Prostate gland (tissue), 2 donors: ENCODE measurements at regions not wholly inside any gene's neighbourhood (a gene's known extent, or its start where the extent isn't known, plus 50 kb on each side); places are given as distances from the start of the nearest gene placed in this dataset.

ENCODE experiments used
- DNase-seq: peaks from one replicate; pipeline ENCODE4 v3.0.0-alpha.2; 2019; ENCODE audit warnings: low spot score
- H3K27ac ChIP-seq, 2 donors: fragments of 200-600 bp; sonication (generic); 2 replicates each; pipeline ENCODE4 v1.5.1; 2017 to 2019
- H3K27me3 ChIP-seq: fragments of 200-600 bp; sonication (generic); replicated peaks from 2 replicates; pipeline ENCODE4 v1.5.1; 2019; ENCODE audit not compliant: insufficient read depth
- H3K36me3 ChIP-seq, 2 donors: fragments of 200-600 bp; sonication (generic); 1 replicate in 1 of 2; 2 replicates in 1 of 2; pipeline versions ENCODE4 v1.5.1 to v1.8.1; 2017 to 2019
- H3K4me1 ChIP-seq: fragments of 200-600 bp; sonication (generic); replicated peaks from 2 replicates; pipeline ENCODE4 v1.5.1; 2019
- H3K4me3 ChIP-seq, 2 donors: fragments of 200-600 bp; sonication (generic); 2 replicates each; pipeline ENCODE4 v1.5.1; 2017 to 2019
- H3K9me3 ChIP-seq: fragments of 200-600 bp; sonication (generic); 2 replicates; pipeline ENCODE4 v1.5.1; 2017
- POLR2A ChIP-seq: fragments of 450-650 bp; IDR thresholded peaks from one replicate; pipeline ENCODE4 v1.6.1; 2016; ENCODE audit warnings: antibody characterized with exemption, mild to moderate bottlenecking
- POLR2AphosphoS5 ChIP-seq: sonication (generic); formaldehyde crosslinking; IDR thresholded peaks from one replicate; pipeline ENCODE4 v1.6.1; 2017; ENCODE audit warnings: antibody characterized with exemption
- WGBS: methylation state at CpG from one replicate; pipeline ENCODE4 v1.1.5; 2018; 5-methylcytosine and 5-hydroxymethylcytosine counted together
- intact Hi-C: fragments of 100-400 bp; cut with DNase I; formaldehyde crosslinking; loops from one replicate; pipeline ENCODE4 v1.14.2; 2022
- TF ChIP-seq, protein P1 (sequence below), 4 experiments: fragments of 200-600 bp in 2 of 4; fragments of 450-650 bp in 2 of 4; sonication (generic) in 2 of 4; IDR thresholded peaks; 1 replicate in 3 of 4; 2 replicates in 1 of 4; pipeline ENCODE4 v1.5.1; 2016 to 2019; ENCODE audit warnings: antibody characterized with exemption in 4 of 4, mild to moderate bottlenecking in 2 of 4, moderate library complexity in 2 of 4

DNA sequence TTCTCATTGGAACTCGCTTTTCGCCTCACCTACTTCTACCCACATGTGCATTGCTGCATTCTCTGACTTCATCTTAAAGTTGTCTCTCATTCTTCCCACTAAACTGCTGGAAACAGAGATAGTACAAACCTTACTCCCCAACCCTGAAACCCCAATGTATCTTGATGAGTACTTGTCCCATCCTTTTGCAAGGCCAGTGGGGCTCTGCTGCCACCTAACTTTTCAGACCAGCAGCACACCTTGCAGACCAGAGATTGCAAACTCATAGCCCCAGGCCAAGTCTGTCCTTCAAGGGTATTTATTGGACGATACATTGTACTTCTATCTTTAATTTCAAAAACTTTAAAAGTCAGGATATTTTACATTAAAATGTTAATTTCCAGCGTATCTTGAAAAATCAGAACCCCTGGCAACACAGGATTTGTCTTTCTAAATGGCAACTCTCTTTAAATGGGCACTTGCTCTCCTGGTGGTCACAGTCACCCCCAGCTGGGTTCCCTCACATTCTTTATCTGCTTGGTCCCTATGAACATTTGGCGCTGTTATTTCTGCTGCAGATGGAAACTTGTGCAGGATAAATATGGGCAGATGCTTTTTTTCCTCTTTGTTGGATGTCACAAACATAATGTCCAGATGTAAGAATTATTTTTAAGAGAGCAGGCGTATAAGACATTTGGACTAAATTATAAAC lies 83.9 kb downstream of the SOD2 start:
- no peak for DNase-seq

DNA sequence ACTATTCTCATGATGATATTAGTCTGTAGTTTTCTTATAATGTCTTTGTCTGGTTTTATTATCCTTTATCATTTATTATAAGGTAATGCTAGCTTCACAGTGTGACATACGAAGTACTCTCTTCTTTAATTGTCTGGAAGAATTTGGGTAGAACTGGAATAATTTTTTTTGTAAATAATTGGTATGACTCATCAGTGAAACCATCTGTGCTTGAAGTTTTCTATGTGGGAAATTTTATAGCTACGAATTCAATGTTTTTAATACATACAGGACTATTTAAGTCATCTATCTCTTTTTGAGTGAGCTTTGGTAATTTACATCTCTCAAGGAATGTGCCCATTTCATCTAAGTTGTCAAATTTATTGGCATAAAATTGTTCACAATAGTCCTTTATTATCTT lies 86.3 kb downstream of the SOD2 start:
- Histone ChIP-seq H3K9me3 (no peaks in the 10 kb centered on the region), H3K27ac (no peak overlapping the region), H3K4me3 (no peak overlapping the region), H3K27me3 (no peaks in the 10 kb centered on the region), H3K4me1 (no peaks in the 10 kb centered on the region), H3K36me3 (no peaks in the 10 kb centered on the region)
- no peak for DNase-seq
- WGBS: 68% methylated on average over 2 of the region's 2 CpGs
- intact Hi-C loops: no loop called here
- no peak for TF ChIP-seq POLR2AphosphoS5
- no peak for TF ChIP-seq POLR2A
- TF ChIP-seq, protein P1, sequence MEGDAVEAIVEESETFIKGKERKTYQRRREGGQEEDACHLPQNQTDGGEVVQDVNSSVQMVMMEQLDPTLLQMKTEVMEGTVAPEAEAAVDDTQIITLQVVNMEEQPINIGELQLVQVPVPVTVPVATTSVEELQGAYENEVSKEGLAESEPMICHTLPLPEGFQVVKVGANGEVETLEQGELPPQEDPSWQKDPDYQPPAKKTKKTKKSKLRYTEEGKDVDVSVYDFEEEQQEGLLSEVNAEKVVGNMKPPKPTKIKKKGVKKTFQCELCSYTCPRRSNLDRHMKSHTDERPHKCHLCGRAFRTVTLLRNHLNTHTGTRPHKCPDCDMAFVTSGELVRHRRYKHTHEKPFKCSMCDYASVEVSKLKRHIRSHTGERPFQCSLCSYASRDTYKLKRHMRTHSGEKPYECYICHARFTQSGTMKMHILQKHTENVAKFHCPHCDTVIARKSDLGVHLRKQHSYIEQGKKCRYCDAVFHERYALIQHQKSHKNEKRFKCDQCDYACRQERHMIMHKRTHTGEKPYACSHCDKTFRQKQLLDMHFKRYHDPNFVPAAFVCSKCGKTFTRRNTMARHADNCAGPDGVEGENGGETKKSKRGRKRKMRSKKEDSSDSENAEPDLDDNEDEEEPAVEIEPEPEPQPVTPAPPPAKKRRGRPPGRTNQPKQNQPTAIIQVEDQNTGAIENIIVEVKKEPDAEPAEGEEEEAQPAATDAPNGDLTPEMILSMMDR (IDR thresholded peaks at IDR 0.05): no peak

More for the DNA sequence above, 83.9 kb downstream of the SOD2 start:
- Histone ChIP-seq H3K27me3 (no peaks in the 10 kb centered on the region), H3K4me1 (no peaks in the 10 kb centered on the region), H3K9me3 (no peaks in the 10 kb centered on the region), H3K27ac (no peak overlapping the region), H3K4me3 (no peak overlapping the region), H3K36me3 (no peaks in the 10 kb centered on the region)
- WGBS: 56% methylated on average over 6 of the region's 6 CpGs
- TF ChIP-seq, protein P1 (IDR thresholded peaks at IDR 0.05): no peak
- TF ChIP-seq POLR2A (no peak), POLR2AphosphoS5 (no peak)
- intact Hi-C loops: no loop called here

DNA sequence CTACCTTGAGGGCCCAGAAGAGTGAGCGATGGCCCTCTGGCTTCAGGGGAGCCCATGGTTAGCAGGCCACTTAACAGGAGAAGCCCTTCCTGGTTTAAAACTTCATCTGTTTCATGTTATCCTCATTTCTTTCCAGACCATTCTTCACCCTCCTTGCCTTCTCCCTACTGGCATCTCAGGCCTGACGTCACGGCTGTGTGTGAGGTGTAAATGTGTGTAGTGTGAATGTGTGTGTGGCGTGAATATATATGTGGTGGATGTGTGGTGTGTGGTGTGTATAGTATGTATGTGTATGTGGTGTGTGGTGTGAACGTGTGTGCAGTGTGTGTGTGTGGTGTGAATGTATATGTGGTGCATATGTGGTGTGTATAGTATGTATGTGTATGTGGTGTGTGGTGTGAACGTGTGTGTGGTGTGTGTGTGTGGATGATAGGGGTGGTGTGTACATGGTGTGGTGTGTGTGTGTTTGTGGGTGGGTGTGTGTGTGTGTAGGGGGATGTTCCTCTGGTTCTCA lies 88.5 kb downstream of the SOD2 start:
- no peaks in the 10 kb centered on the region for H3K9me3 ChIP-seq
- no peak overlapping the region for H3K4me3 ChIP-seq
- H3K27me3 ChIP-seq: no peaks in the 10 kb centered on the region
- no peaks in the 10 kb centered on the region for H3K36me3 ChIP-seq
- intact Hi-C loops: no loop called here
- no peak for DNase-seq
- WGBS: 89% methylated on average over 6 of the region's 6 CpGs
- H3K27ac ChIP-seq: no peak overlapping the region
- no peak for TF ChIP-seq POLR2A
- TF ChIP-seq, protein P1 (IDR thresholded peaks at IDR 0.05): no peak
- TF ChIP-seq POLR2AphosphoS5: no peak
- H3K4me1 ChIP-seq: no peaks in the 10 kb centered on the region

DNA sequence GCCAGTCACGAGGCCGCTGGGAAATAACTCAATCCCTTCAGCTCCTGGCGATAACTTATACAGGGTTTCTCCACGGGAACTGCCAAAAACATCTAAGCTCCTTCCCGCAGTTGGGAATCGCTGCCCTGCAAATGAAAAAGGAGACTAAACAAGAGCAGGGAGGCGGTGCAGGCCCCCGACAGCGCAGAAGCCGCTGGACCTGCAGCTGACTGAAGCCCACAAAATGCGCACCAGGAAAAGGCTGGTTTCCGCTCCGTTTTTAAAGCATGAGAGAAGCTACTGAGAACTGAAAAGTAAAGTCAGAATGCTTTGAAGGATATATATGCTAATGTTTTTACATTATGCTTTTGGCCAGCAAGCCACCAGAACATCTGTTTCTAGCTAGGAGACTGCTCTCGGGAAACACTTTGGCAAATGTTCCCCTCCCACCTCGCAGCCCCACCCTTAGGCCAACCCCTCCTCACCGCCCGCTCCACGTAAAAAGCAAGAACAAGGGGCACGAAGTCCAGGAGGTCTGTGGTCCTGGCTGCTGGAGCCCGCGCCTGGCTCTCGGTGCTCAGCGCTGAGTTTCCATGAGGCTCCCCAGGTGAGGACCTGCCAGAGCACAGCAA lies 90.5 kb downstream of the SOD2 start:
- TF ChIP-seq POLR2A: no peak
- no peak for TF ChIP-seq POLR2AphosphoS5
- TF ChIP-seq, protein P1 (IDR thresholded peaks at IDR 0.05): no peak
- intact Hi-C loops: no loop called here
- Histone ChIP-seq H3K4me1 (no peaks in the 10 kb centered on the region), H3K27ac (no peak overlapping the region), H3K9me3 (no peaks in the 10 kb centered on the region), H3K4me3 (no peak overlapping the region), H3K36me3 (no peaks in the 10 kb centered on the region), H3K27me3 (no peaks in the 10 kb centered on the region)
- WGBS: 66% methylated on average over 23 of the region's 23 CpGs
- no peak for DNase-seq

DNA sequence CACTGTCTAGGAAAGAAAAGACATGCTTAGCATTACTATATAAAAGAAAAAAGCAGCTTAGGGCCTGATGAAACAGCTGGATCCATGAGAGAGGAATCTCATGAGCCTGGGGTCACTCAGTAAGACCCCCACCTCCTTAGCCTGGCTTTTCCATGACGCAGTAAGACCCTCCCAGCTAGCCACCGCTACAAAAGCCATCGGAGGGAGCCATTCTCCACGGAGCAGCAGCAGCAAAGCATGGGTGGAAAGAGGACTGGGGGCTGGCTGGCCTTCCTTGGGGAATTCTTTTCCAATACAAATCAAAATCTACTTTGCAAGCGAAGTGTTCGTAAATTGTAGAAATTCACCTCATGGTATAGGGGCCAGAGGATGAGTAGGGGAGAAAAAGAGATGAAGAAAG lies 91.8 kb downstream of the SOD2 start:
- intact Hi-C loops: no loop called here
- no peak for DNase-seq
- no peak overlapping the region for H3K27ac ChIP-seq
- 82% methylated on average over 6 of the region's 6 CpGs for WGBS
- H3K4me3 ChIP-seq: no peak overlapping the region
- no peaks in the 10 kb centered on the region for H3K4me1 ChIP-seq
- H3K9me3 ChIP-seq: no peaks in the 10 kb centered on the region
- no peaks in the 10 kb centered on the region for H3K36me3 ChIP-seq
- TF ChIP-seq, protein P1 (IDR thresholded peaks at IDR 0.05): no peak
- no peak for TF ChIP-seq POLR2A
- no peak for TF ChIP-seq POLR2AphosphoS5
- H3K27me3 ChIP-seq: no peaks in the 10 kb centered on the region
